GM21576 (cell line): ENCODE measurements at regions not wholly inside any gene's neighbourhood (a gene's known extent, or its start where the extent isn't known, plus 50 kb on each side); places are given as distances from the start of the nearest gene placed in this dataset.
"Not testable (repeated sequence)": the region's sequence is repeated elsewhere in the genome, so short reads cannot be mapped to it uniquely, and the experiment has no call there.

Experiments used
- ATAC-seq: cut with Tn5 transposase; IDR thresholded peaks from one replicate; pipeline ENCODE4 v1.9.1; 2021; ENCODE audit warnings: mild to moderate bottlenecking, moderate library complexity; ENCODE audit not compliant: unreplicated experiment

- no peak for ATAC-seq
Measured at GRCh38 chr3:7999384-7999783, 502.2 kb upstream of the LMCD1 start.

GRCh38 chr3:8001307-8001706 lies 500.3 kb upstream of the LMCD1 start:
- no peak for ATAC-seq

DNA sequence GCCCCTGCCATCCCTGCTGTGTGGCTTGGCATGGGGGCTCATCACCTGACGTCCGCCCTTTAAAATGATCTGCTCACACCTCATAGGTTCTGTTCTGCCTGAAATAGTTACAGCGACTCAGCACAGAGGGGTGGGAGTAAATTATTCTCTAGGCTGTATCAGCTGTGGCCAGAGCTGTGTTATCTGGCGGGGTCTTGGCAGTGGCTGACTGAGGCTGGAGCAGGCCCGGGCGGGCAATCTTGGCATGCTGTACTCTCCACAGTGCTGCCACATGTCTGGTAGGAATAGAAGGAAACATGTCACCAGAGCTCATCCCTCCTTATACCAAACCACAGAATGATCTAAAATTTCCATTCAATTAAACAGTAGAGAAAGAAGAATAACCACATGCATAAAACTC lies 499.9 kb upstream of the LMCD1 start:
- ATAC-seq: no peak

- no peak for ATAC-seq
Measured at GRCh38 chr3:8011902-8012301, 489.7 kb upstream of the LMCD1 start.

- ATAC-seq: no peak
Measured at GRCh38 chr3:8020047-8020841, 481.4 kb upstream of the LMCD1 start.

DNA sequence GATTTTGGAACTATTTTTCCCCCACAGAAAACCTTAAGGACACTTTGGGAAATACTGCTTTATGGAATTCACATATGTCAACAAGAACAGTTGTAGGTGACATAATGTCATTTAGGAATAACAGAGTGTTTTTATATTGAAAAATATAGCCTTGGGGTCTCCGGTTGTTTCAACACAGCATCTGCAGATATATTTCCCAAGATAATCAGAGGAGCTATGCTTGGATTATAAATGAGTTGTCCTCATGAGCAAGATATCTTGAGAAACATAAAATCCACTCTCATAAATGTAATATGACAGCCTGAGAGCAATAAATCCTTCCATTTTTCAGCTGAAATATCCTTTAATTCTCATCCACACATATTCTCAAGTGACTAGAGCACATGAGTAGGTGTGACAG lies 473.7 kb upstream of the LMCD1 start:
- no peak for ATAC-seq

DNA sequence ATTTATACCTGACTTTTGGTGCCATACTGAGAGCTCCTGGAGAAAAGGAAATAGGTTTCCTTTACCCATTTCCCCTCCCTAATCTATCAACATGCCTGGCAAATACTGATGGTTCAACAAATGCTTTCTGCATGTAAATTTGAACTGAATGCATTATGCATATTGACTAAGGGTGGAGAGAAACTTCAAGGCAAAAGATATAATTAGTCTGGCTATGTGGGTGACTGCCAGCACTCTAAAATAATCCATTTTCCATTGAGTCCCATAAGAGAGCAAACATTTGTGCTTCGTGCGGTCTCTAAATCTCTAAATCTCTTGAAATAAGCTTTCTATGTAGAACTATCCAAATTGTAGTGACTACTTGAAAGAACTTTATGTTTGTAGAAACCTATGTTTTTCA lies 451.3 kb upstream of the LMCD1 start:
- ATAC-seq: no peak

DNA sequence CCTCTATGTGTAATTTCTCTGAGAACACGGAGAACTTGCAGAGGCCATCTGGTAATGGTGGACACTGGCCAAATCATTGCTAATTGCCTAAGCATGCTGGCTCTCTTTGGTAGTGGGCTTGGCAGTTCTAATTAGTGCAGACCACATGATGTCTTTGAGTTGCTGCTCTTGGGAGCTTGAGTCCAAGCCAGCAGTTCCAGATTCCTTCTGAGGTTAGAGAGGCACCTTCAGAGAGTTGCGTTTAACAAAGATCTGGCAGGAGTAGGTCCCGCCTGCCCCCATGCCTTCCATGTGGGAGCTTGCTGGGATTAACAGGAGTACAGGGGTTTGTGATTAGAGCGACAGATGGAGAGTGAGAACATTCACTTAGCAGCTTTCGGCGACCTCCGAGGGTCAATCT lies 449.0 kb upstream of the LMCD1 start:
- no peak for ATAC-seq

GRCh38 chr3:8068135-8068534 lies 433.5 kb upstream of the LMCD1 start:
- ATAC-seq: not testable (repeated sequence)

DNA sequence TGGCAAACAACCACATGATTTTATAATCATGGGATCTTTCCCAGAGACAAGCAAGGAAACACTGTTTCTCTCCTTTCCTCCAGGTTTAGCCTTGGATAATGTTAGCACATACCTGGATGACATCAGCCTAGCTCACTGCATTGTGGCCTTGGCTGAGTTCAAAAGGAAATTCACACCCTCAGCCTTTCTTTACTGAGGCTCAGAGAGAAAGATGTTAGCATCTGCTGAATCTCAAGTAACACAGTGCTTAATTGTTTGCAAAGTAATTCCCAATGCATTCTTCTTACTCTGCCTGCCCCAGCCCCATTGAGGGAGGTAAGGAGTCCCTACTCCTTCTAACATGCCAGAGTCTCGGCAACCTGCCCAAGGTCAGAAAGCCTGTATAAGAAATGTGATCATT lies 432.2 kb upstream of the LMCD1 start:
- no peak for ATAC-seq

DNA sequence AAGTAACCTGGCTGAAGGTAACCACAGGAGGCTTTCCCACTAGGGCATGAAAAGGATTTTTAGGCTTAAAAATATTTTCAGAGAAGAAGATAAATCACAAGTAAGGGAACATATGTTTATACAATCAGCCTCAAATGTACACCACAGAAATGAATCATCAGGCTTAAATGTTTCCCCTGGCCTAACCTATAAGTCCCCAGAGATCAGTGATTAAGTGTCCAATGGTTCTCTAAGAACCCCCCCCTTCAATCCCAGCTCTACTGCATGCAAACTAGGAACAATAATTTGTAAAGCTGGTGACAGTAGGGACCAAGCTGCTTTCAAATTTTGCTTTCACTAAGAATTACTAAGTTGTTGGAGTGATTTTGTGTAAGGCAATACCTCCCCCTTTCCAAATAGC lies 431.6 kb upstream of the LMCD1 start:
- no peak for ATAC-seq

DNA sequence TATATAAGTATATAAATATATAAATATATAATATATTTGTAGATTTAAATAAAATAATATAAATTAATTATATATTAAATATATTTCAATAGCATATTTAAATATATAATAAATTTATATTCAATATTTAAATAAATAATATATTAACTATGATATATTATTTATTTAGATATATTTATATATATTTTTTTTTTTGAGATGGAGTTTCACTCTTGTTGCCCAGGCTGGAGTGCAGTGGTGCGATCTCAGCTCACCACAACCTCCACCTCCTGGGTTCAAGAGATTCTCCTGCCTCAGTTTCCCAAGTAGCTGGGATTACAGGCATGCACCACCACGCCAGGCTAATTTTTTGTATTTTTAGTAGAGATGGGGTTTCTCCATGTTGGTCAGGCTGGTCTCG lies 426.9 kb upstream of the LMCD1 start:
- ATAC-seq: not testable (repeated sequence)

GRCh38 chr3:8077126-8077525 lies 424.5 kb upstream of the LMCD1 start:
- no peak for ATAC-seq

DNA sequence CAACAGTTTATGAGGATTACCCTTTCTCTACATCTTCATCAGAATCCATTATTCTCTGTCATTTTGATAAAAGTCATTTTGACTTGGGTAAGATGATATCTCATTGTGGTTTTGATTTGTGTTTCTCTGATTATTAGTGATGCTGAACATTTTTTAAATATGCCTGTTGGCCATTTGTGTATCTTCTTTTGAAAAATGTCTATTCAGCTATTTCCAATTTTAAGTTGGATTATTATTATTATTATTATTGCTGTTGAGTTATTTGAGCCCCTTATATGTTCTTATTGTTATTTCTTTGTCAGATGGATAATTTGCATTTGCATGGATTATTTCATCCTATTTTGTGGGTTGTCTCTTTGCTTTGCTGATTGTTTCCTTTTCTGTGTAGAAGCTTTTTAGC lies 421.2 kb upstream of the LMCD1 start:
- ATAC-seq: no peak

DNA sequence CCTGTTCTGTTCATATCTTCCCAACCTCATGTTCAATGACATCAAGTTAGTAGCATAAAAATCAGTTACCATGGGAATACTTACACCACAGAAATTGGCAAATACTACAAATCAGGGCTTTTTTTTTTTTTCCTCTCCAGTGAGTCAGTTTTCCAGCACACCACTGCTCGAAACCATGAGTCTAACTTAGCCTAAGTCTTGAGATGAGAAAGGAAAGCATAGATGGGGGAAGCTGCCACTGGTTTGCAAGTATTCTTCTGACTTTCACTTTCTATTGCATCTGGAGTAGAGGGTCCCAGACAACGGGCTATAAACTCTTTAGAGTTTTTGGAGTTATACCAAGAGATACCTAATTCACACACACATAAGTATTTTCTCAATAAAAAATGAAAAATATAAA lies 416.1 kb upstream of the LMCD1 start:
- no peak for ATAC-seq

DNA sequence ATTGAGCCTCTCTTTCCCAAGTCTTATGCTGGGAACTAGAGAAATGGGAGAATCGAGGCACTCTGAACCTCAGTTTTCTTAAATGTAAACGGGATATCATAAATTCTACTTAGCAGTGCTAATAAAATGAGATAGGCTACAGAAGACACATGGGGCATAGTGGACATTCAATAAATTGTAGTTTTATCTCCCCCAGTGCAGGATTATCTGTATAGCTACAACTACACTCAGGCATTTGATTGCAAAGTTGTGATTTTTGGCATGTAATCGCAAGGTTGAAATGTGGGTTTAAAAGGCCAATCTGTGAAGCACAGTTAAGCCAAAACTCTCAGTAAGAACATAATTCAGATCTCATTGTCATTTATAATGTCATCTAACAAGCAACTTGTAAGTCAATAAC lies 413.7 kb upstream of the LMCD1 start:
- ATAC-seq: no peak

- ATAC-seq: no peak
Measured at GRCh38 chr3:8094415-8094814, 407.2 kb upstream of the LMCD1 start.

DNA sequence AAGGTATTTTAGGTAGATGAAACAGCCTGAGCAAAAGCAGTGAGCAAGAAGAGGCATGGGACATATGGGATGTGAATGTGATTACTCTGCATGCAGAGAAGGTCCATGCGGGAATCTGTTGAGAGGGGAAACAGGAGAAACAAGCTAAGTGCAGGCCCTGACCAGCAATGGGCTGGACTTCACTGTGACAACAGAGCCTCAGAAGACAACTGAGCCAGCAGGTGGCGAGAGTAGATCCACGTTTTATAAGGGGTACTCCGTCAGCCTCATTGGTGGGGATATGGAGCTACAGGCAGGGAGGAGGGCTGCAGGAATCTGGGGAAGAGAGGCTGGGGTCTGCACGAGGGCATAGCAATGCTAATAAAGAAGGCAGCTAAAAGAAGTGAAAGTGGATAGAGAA lies 405.9 kb upstream of the LMCD1 start:
- ATAC-seq: no peak

DNA sequence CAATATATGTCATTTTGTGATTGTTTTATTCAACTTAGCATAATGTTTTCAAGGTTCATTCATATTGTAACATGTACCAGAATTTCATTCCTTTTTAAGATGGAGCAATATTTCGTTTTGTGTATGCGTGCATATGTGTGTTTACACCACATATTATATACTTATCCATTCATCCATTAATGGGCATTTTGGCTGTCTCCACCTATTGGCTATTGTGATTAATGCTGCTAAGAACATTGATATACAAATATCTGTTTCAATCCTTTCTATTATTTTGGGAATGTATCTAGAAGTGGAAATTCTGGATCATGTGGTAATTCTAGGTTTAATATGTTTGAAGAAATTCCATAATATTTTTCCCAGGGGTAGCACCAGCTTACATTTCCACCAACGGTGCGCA lies 403.9 kb upstream of the LMCD1 start:
- ATAC-seq: no peak

GRCh38 chr3:8103954-8104353 lies 397.7 kb upstream of the LMCD1 start:
- ATAC-seq: peak; percentile 66

DNA sequence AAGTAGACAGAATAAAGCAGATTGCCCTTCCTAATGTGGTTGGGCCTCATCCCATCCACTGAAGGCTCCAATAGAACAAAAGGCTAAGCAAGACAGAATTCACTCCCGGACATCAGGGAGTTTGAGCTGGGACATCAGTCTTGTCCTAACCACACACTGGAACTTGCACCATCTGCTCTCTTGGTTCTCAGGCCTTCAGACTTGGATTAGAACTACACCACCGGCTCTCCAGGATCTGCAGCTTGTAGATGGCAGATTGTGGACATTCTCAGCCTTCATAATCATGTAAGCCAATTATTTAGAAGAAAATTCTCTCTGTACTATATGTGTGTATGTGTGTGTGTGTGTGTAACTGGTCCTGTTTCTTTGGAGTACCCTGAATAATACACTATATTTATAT lies 394.7 kb upstream of the LMCD1 start:
- no peak for ATAC-seq

DNA sequence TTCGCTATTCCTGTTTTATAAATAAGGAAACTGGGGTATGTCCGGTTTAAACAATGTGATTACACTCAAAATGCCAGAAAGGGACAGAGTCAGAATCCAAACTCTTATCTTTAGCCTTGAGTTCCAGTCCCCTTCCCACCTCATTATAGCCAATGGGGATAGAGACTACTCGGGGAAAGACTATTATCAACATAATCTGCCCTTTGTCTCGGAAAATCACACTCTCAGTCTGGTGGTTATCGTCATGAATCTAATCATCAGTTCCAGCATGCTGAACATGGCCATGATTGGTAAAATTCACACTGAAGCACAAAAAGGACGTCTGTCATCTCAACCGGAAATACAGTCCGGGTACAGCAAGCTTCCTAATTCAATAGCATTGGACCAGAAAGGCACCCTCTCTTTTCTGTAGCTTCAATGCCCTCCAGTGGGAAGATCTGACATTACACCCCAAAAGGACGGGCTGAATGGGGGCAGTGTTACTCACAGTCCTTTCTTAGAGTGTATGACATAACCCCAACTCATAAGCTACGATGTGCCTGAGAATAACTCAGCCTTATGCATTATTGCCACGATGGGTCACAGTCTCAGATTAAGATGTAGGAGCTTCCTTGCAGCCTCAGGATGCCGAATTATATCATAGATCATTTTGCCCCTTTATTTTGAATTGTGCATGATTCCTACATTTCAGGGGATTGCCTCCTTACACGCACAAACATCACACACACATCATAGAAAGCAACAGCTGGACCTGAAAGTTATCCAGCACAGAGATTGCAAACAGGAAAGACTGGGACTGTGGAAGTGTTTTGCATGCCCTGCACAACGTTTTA lies 390.4 kb upstream of the LMCD1 start:
- ATAC-seq: peak; percentile 98
